ENCODE measurements at regions not wholly inside any gene's neighbourhood (a gene's known extent, or its start where the extent isn't known, plus 50 kb on each side); places are given as distances from the start of the nearest gene placed in this dataset.

- TF ChIP-seq POLR2A (IDR thresholded peaks at IDR 0.05; ENCODE audit: low read depth, low read length) = no peak
- no peak for TF ChIP-seq CTCF (IDR thresholded peaks at IDR 0.05 in 2 of 3, conservative IDR thresholded peaks at IDR 0.05 in 1 of 3; ENCODE audit: control insufficient read depth in 2 of 3, extremely low read depth in 1 of 3, insufficient read depth in 1 of 3, low read depth in 3 of 3, low read length in 3 of 3)
- no peak for TF ChIP-seq NFYB (IDR thresholded peaks at IDR 0.05; ENCODE audit: insufficient read depth, low read depth, low read length)
- no peak for TF ChIP-seq SMC3 (IDR thresholded peaks at IDR 0.05; ENCODE audit: borderline replicate concordance, low read length)
- TF ChIP-seq ATF2 (IDR thresholded peaks at IDR 0.05; ENCODE audit: low read length) = no peak
- no peak for TF ChIP-seq MYC (IDR thresholded peaks at IDR 0.05; ENCODE audit: insufficient read depth, insufficient read length, insufficient replicate concordance, low read length, severe bottlenecking)
- TF ChIP-seq ZNF217 (IDR thresholded peaks at IDR 0.05) = no peak
- no peak for TF ChIP-seq YY1 (IDR thresholded peaks at IDR 0.05; ENCODE audit: low read depth, low read length)
- no peak for TF ChIP-seq ZBTB4 (CRISPR knock-in tag; IDR thresholded peaks at IDR 0.05)
- TF ChIP-seq SIN3A (IDR thresholded peaks at IDR 0.05; ENCODE audit: low read depth, low read length) = no peak
- TF ChIP-seq ZBTB33 (IDR thresholded peaks at IDR 0.05) = no peak
- no peak for TF ChIP-seq KDM1A (IDR thresholded peaks at IDR 0.05; ENCODE audit: borderline replicate concordance)
- TF ChIP-seq RAD21 (IDR thresholded peaks at IDR 0.05; ENCODE audit: insufficient read depth, low read depth, low read length) = no peak
- no peak for TF ChIP-seq RCOR1 (conservative IDR thresholded peaks at IDR 0.05; ENCODE audit: low read depth, low read length)
Observed at GRCh38 chrX:124548571-124548970, 202.2 kb downstream of the SH2D1A start.
